ENCODE measurements at regions not wholly inside any gene's neighbourhood (a gene's known extent, or its start where the extent isn't known, plus 50 kb on each side); places are given as distances from the start of the nearest gene placed in this dataset.

GRCh38 chr6:15129887-15130286, 116.0 kb upstream of the JARID2 start:
- Histone ChIP-seq H3K36me3 (ENCODE audit: control insufficient read depth in 2 of 2, insufficient read depth in 1 of 2, low read length in 2 of 2) (no peaks in the 10 kb centered on the region), H3K27ac (ENCODE audit: extremely low read depth, low read depth, low read length) (no peak overlapping the region), H3K9me3 (ENCODE audit: control insufficient read depth, insufficient read depth, low read depth, low read length) (no peaks in the 10 kb centered on the region), H3K4me3 (ENCODE audit: low read depth, low read length) (no peak overlapping the region), H3K4me1 (ENCODE audit: control insufficient read depth, insufficient read depth, low read length) (0 out of 2 replicates have a peak, but pooled peaks cover 2% of the 10 kb centered on the region)
- ChIA-PET POLR2A (no interaction called here), CTCF (no interaction called here)
- TF ChIP-seq, protein P1, sequence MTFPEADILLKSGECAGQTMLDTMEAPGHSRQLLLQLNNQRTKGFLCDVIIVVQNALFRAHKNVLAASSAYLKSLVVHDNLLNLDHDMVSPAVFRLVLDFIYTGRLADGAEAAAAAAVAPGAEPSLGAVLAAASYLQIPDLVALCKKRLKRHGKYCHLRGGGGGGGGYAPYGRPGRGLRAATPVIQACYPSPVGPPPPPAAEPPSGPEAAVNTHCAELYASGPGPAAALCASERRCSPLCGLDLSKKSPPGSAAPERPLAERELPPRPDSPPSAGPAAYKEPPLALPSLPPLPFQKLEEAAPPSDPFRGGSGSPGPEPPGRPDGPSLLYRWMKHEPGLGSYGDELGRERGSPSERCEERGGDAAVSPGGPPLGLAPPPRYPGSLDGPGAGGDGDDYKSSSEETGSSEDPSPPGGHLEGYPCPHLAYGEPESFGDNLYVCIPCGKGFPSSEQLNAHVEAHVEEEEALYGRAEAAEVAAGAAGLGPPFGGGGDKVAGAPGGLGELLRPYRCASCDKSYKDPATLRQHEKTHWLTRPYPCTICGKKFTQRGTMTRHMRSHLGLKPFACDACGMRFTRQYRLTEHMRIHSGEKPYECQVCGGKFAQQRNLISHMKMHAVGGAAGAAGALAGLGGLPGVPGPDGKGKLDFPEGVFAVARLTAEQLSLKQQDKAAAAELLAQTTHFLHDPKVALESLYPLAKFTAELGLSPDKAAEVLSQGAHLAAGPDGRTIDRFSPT (tag by site-specific recombination; IDR thresholded peaks at IDR 0.05) = no peak
- TF ChIP-seq ZNF398 (tag by site-specific recombination; IDR thresholded peaks at IDR 0.05) (no peak), REST (tag by site-specific recombination; IDR thresholded peaks at IDR 0.05) (no peak), KLF7 (tag by site-specific recombination; IDR thresholded peaks at IDR 0.05; ENCODE audit: borderline replicate concordance) (no peak), ZNF600 (tag by site-specific recombination; IDR thresholded peaks at IDR 0.05) (no peak), ZNF140 (tag by site-specific recombination; IDR thresholded peaks at IDR 0.05) (no peak), ZNF112 (tag by site-specific recombination; IDR thresholded peaks at IDR 0.05) (no peak), KLF16 (tag by site-specific recombination; IDR thresholded peaks at IDR 0.05) (no peak), ZNF529 (tag by site-specific recombination; IDR thresholded peaks at IDR 0.05; ENCODE audit: insufficient replicate concordance) (no peak)

DNA sequence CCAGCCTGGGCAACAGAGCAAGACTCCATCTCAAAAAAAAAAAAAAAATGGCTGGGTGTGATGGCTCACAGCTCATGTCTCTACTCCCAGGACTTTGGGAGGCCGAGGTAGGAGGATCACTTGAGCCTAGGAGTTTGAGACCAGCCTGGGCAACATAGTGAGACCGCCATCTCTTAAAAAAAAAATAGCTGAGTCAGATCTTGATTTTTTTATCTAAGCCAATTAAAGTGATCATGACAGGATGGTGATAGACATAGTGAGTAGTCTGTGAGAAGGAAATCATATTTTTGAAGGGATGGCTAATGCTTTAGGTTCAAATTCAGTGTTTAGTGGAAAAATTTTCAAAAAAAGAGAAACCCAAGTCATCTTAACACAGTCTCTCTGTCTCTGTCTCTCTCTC, 114.6 kb upstream of the JARID2 start:
- no peaks in the 10 kb centered on the region for H3K36me3 ChIP-seq (ENCODE audit: control insufficient read depth in 2 of 2, insufficient read depth in 1 of 2, low read length in 2 of 2)
- H3K27ac ChIP-seq (ENCODE audit: extremely low read depth, low read depth, low read length) = no peak overlapping the region
- 0 out of 2 replicates have a peak, but pooled peaks cover 2% of the 10 kb centered on the region for H3K4me1 ChIP-seq (ENCODE audit: control insufficient read depth, insufficient read depth, low read length)
- CTCF ChIA-PET = interaction anchor here (0.6 to 0.9 kb wide), 2 partner anchors 67 to 86 kb away, joined by 3 to 4 read pairs; no protein-coding TSS in a partner anchor
- H3K4me3 ChIP-seq (ENCODE audit: low read depth, low read length) = no peak overlapping the region
- H3K9me3 ChIP-seq (ENCODE audit: control insufficient read depth, insufficient read depth, low read depth, low read length) = no peaks in the 10 kb centered on the region
- 0 out of 2 replicates have a peak, but pooled peaks have one; percentile 1 for TF ChIP-seq ZNF121 (tag by site-specific recombination; IDR thresholded peaks at IDR 0.05)
- TF ChIP-seq BCL11B (tag by site-specific recombination; IDR thresholded peaks at IDR 0.05; ENCODE audit: low read depth) = no peak
- POLR2A ChIA-PET = interaction anchor here (0.8 kb wide), 1 partner anchor 118 kb away, joined by 3 read pairs; no protein-coding TSS in a partner anchor

DNA sequence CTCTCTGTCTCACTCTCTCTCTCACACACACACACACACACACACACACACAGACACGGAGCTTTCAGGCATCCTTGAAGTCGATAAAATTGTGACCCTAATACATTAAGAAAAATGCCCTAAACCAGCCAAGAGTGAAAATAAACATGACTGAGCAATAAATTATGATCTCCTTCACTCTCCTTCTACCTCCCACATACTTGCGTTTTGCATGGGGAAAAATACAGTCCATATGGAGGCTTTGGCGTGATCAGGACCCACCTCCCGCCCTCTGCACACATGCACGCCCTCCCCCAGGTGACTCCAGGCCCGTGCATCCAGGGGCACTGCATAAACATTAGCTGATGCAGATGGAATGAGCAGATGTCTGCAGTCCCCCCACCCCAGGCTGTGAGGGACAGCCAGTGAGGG, 114.2 kb upstream of the JARID2 start:
- H3K36me3 ChIP-seq (ENCODE audit: control insufficient read depth in 2 of 2, insufficient read depth in 1 of 2, low read length in 2 of 2) = no peaks in the 10 kb centered on the region
- POLR2A ChIA-PET = no interaction called here

More for the DNA sequence above, 114.2 kb upstream of the JARID2 start:
- Histone ChIP-seq H3K9me3 (ENCODE audit: control insufficient read depth, insufficient read depth, low read depth, low read length) (no peaks in the 10 kb centered on the region), H3K27ac (ENCODE audit: extremely low read depth, low read depth, low read length) (no peak overlapping the region), H3K4me1 (ENCODE audit: control insufficient read depth, insufficient read depth, low read length) (0 out of 2 replicates have a peak, but pooled peaks cover 2% of the 10 kb centered on the region), H3K4me3 (ENCODE audit: low read depth, low read length) (no peak overlapping the region)
- CTCF ChIA-PET = no interaction called here
- TF ChIP-seq ZFHX2 (tag by site-specific recombination; conservative IDR thresholded peaks at IDR 0.05) (peak; percentile 44; the same call in 1 of the 2 replicates), ZNF416 (tag by site-specific recombination; IDR thresholded peaks at IDR 0.05) (no peak), ZFP3 (tag by site-specific recombination; IDR thresholded peaks at IDR 0.05; ENCODE audit: low read depth) (no peak)
